ENCODE measurements at regions not wholly inside any gene's neighbourhood (a gene's known extent, or its start where the extent isn't known, plus 50 kb on each side); places are given as distances from the start of the nearest gene placed in this dataset.

GRCh38 chr1:61585714-61586113 lies 139.2 kb downstream of the TM2D1 start:
- no peaks in the 10 kb centered on the region for H3F3A ChIP-seq (replicated peaks; ENCODE audit: insufficient read depth)
- H3K36me3 ChIP-seq (replicated peaks in 1 of 2; ENCODE audit: control insufficient read depth in 1 of 2, insufficient read depth in 2 of 2, low read length in 1 of 2): no peaks in the 10 kb centered on the region
- no peaks in the 10 kb centered on the region for H3K27me3 ChIP-seq (ENCODE audit: insufficient read depth)
- H3K4me2 ChIP-seq: no peak overlapping the region
- no peaks in the 10 kb centered on the region for H3K9me3 ChIP-seq
- POLR2A ChIA-PET: no interaction called here
- H3K27ac ChIP-seq (ENCODE audit: low read depth in 2 of 2, low read length in 1 of 2): peak overlapping the region in 1 of 2 experiments; percentile 8; a peak in 1 of 4 replicates
- H3K9ac ChIP-seq: no peak overlapping the region
- TF ChIP-seq EZH2phosphoT487 (IDR thresholded peaks at IDR 0.05; ENCODE audit: borderline replicate concordance, low read depth) (no peak), MEF2A (IDR thresholded peaks at IDR 0.05; ENCODE audit: borderline replicate concordance, low read depth) (no peak), EP300 (IDR thresholded peaks at IDR 0.05; ENCODE audit: borderline replicate concordance in 1 of 2, low read depth in 1 of 2, low read length in 1 of 2) (peak in 1 of 2 experiments; percentile 47; a peak in 1 of 4 replicates), RCOR1 (IDR thresholded peaks at IDR 0.05; ENCODE audit: low read length) (peak; percentile 34; the same call in 1 of the 2 replicates), PBX3 (IDR thresholded peaks at IDR 0.05) (no peak), TCF12 (IDR thresholded peaks at IDR 0.05) (0 out of 2 replicates have a peak, but pooled peaks have one; percentile 31)
- H4K20me1 ChIP-seq (ENCODE audit: insufficient read depth): no peaks in the 10 kb centered on the region
- H3K4me1 ChIP-seq (ENCODE audit: control insufficient read depth in 1 of 2, insufficient read depth in 2 of 2, low read depth in 1 of 2, low read length in 1 of 2): peaks cover 0 to 8% of the 10 kb centered on the region in 2 experiments; a peak in 2 of 4 replicates
- peak; percentile 57 for DNase-seq
- CTCF ChIA-PET: interaction anchor here (0.5 to 2.9 kb wide), 7 partner anchors 13 to 1807 kb away, joined by 3 to 6 read pairs (median 3); no protein-coding TSS in a partner anchor
- no peaks in the 10 kb centered on the region for H3K79me2 ChIP-seq (ENCODE audit: insufficient read depth)
- H3K4me3 ChIP-seq (ENCODE audit: low read depth in 2 of 2, low read length in 1 of 2): no peak overlapping the region
- WGBS (ENCODE audit: low lambda C conversion rate): 57% methylated on average over 7 of the region's 7 CpGs
- H2AFZ ChIP-seq (ENCODE audit: low read depth): no peak overlapping the region
- H3K9me2 ChIP-seq: no peaks in the 10 kb centered on the region

GRCh38 chr1:61583703-61584102 lies 141.2 kb downstream of the TM2D1 start:
- ChIA-PET CTCF (interaction anchor here (0.9 to 1.8 kb wide), 5 partner anchors 12 to 1613 kb away, joined by 3 to 4 read pairs (median 4); no protein-coding TSS in a partner anchor), POLR2A (no interaction called here)
- no peak overlapping the region for H3K9ac ChIP-seq
- WGBS (ENCODE audit: low lambda C conversion rate): 13% methylated on average over 2 of the region's 2 CpGs
- H3K36me3 ChIP-seq (replicated peaks in 1 of 2; ENCODE audit: control insufficient read depth in 1 of 2, insufficient read depth in 2 of 2, low read length in 1 of 2): no peaks in the 10 kb centered on the region
- no peaks in the 10 kb centered on the region for H3K79me2 ChIP-seq (ENCODE audit: insufficient read depth)
- H3K9me3 ChIP-seq: no peaks in the 10 kb centered on the region
- no peak overlapping the region for H3K4me3 ChIP-seq (ENCODE audit: low read depth in 2 of 2, low read length in 1 of 2)
- no peaks in the 10 kb centered on the region for H3K27me3 ChIP-seq (ENCODE audit: insufficient read depth)
- H3K4me2 ChIP-seq: no peak overlapping the region
- DNase-seq: no peak
- H3F3A ChIP-seq (replicated peaks; ENCODE audit: insufficient read depth): no peaks in the 10 kb centered on the region
- TF ChIP-seq ZBTB33 (IDR thresholded peaks at IDR 0.05; ENCODE audit: borderline replicate concordance, low read depth): no peak
- TF ChIP-seq SMC3 (IDR thresholded peaks at IDR 0.05; ENCODE audit: low read depth, low read length): no peak
- no peak for TF ChIP-seq JUND (IDR thresholded peaks at IDR 0.05)
- no peak for TF ChIP-seq IRF3 (IDR thresholded peaks at IDR 0.05; ENCODE audit: low read depth, low read length)
- no peak for TF ChIP-seq CTCF (IDR thresholded peaks at IDR 0.05)
- no peak for TF ChIP-seq CHD2 (IDR thresholded peaks at IDR 0.05; ENCODE audit: low read length, partially characterized antibody)
- no peak for TF ChIP-seq FOSL2 (IDR thresholded peaks at IDR 0.05; ENCODE audit: borderline replicate concordance, low read depth)
- no peak for TF ChIP-seq RAD21 (IDR thresholded peaks at IDR 0.05; ENCODE audit: low read length)
- TF ChIP-seq ELF1 (IDR thresholded peaks at IDR 0.05): no peak
- no peak for TF ChIP-seq NFIC (IDR thresholded peaks at IDR 0.05; ENCODE audit: borderline replicate concordance)
- TF ChIP-seq TAF1 (IDR thresholded peaks at IDR 0.05; ENCODE audit: borderline replicate concordance, low read depth, low read length): no peak
- no peak overlapping the region for H2AFZ ChIP-seq (ENCODE audit: low read depth)
- no peaks in the 10 kb centered on the region for H3K9me2 ChIP-seq
- H3K27ac ChIP-seq (ENCODE audit: low read depth in 2 of 2, low read length in 1 of 2): no peak overlapping the region
- H3K4me1 ChIP-seq (ENCODE audit: control insufficient read depth in 1 of 2, insufficient read depth in 2 of 2, low read depth in 1 of 2, low read length in 1 of 2): peaks cover 0 to 8% of the 10 kb centered on the region in 2 experiments; a peak in 2 of 4 replicates
- no peaks in the 10 kb centered on the region for H4K20me1 ChIP-seq (ENCODE audit: insufficient read depth)
